ENCODE measurements at regions not wholly inside any gene's neighbourhood (a gene's known extent, or its start where the extent isn't known, plus 50 kb on each side); places are given as distances from the start of the nearest gene placed in this dataset.

GRCh38 chr1:221141096-221141495 is 261.9 kb downstream of the HLX start:
- no peaks in the 10 kb centered on the region for H3K9me3 ChIP-seq (ENCODE audit: low read length)
- H3K27ac ChIP-seq (ENCODE audit: low read length) = no peak overlapping the region
- H3K4me2 ChIP-seq (ENCODE audit: low read length) = no peak overlapping the region
- no peak overlapping the region for H2AFZ ChIP-seq (ENCODE audit: low read depth, low read length)
- no peaks in the 10 kb centered on the region for H3F3A ChIP-seq (ENCODE audit: insufficient read depth, low read length, poor library complexity, severe bottlenecking)
- H4K20me1 ChIP-seq (ENCODE audit: insufficient read depth) = no peaks in the 10 kb centered on the region
- H3K79me2 ChIP-seq (replicated peaks; ENCODE audit: insufficient read depth, low read length) = no peaks in the 10 kb centered on the region
- no peaks in the 10 kb centered on the region for H3K9me2 ChIP-seq (ENCODE audit: insufficient read depth, low read length)
- H3K4me3 ChIP-seq (ENCODE audit: low read length) = no peak overlapping the region
- H3K36me3 ChIP-seq (ENCODE audit: insufficient read depth, low read length) = no peaks in the 10 kb centered on the region
- H3K27me3 ChIP-seq (ENCODE audit: insufficient read depth, low read depth, low read length) = no peaks in the 10 kb centered on the region
- no peak for TF ChIP-seq EP300 (conservative IDR thresholded peaks at IDR 0.05; ENCODE audit: poor library complexity, severe bottlenecking)
- no peak for TF ChIP-seq MXI1 (conservative IDR thresholded peaks at IDR 0.05; ENCODE audit: poor library complexity, severe bottlenecking)
- TF ChIP-seq CTCF (IDR thresholded peaks at IDR 0.05; ENCODE audit: poor library complexity, severe bottlenecking) = no peak
- TF ChIP-seq EZH2 (IDR thresholded peaks at IDR 0.05; ENCODE audit: borderline replicate concordance, insufficient read depth, low read length, poor library complexity, severe bottlenecking) = no peak
- TF ChIP-seq POLR2AphosphoS5 (IDR thresholded peaks at IDR 0.05) = no peak
- TF ChIP-seq REST (IDR thresholded peaks at IDR 0.05; ENCODE audit: borderline replicate concordance) = no peak
- no peak for TF ChIP-seq SMC3 (conservative IDR thresholded peaks at IDR 0.05; ENCODE audit: poor library complexity)
- no peak for TF ChIP-seq RAD21 (conservative IDR thresholded peaks at IDR 0.05)
- TF ChIP-seq TAF1 (IDR thresholded peaks at IDR 0.05; ENCODE audit: low read depth) = no peak
- no peak overlapping the region for H3K9ac ChIP-seq (ENCODE audit: low read length)

GRCh38 chr1:221141606-221142285 is 262.5 kb downstream of the HLX start:
- Histone ChIP-seq H3K4me2 (ENCODE audit: low read length) (no peak overlapping the region), H3K27ac (ENCODE audit: low read length) (no peak overlapping the region), H3K9me3 (ENCODE audit: low read length) (no peaks in the 10 kb centered on the region), H3K9ac (ENCODE audit: low read length) (no peak overlapping the region), H2AFZ (ENCODE audit: low read depth, low read length) (no peak overlapping the region), H3K27me3 (ENCODE audit: insufficient read depth, low read depth, low read length) (no peaks in the 10 kb centered on the region), H3K9me2 (ENCODE audit: insufficient read depth, low read length) (no peaks in the 10 kb centered on the region), H3F3A (ENCODE audit: insufficient read depth, low read length, poor library complexity, severe bottlenecking) (no peaks in the 10 kb centered on the region), H3K79me2 (replicated peaks; ENCODE audit: insufficient read depth, low read length) (no peaks in the 10 kb centered on the region), H3K4me3 (ENCODE audit: low read length) (no peak overlapping the region), H4K20me1 (ENCODE audit: insufficient read depth) (no peaks in the 10 kb centered on the region), H3K36me3 (ENCODE audit: insufficient read depth, low read length) (no peaks in the 10 kb centered on the region)
- TF ChIP-seq TAF1 (IDR thresholded peaks at IDR 0.05; ENCODE audit: low read depth) (no peak), CTCF (IDR thresholded peaks at IDR 0.05; ENCODE audit: poor library complexity, severe bottlenecking) (no peak), SMC3 (conservative IDR thresholded peaks at IDR 0.05; ENCODE audit: poor library complexity) (no peak), EZH2 (IDR thresholded peaks at IDR 0.05; ENCODE audit: borderline replicate concordance, insufficient read depth, low read length, poor library complexity, severe bottlenecking) (no peak), MXI1 (conservative IDR thresholded peaks at IDR 0.05; ENCODE audit: poor library complexity, severe bottlenecking) (no peak), EP300 (conservative IDR thresholded peaks at IDR 0.05; ENCODE audit: poor library complexity, severe bottlenecking) (no peak), POLR2AphosphoS5 (IDR thresholded peaks at IDR 0.05) (no peak), RAD21 (conservative IDR thresholded peaks at IDR 0.05) (no peak), REST (IDR thresholded peaks at IDR 0.05; ENCODE audit: borderline replicate concordance) (no peak)
